ENCODE measurements at regions not wholly inside any gene's neighbourhood (a gene's known extent, or its start where the extent isn't known, plus 50 kb on each side); places are given as distances from the start of the nearest gene placed in this dataset.

GRCh38 chr18:38035193-38035592, 469.6 kb upstream of the CELF4 start:
- Histone ChIP-seq H3K27me3 (no peaks in the 10 kb centered on the region), H3K36me3 (no peaks in the 10 kb centered on the region), H3K4me1 (ENCODE audit: low read depth) (peaks cover 6% of the 10 kb centered on the region), H3K4me3 (no peak overlapping the region), H3K9me3 (ENCODE audit: low read depth) (no peaks in the 10 kb centered on the region), H3K27ac (no peak overlapping the region)
- no peak for TF ChIP-seq CTCF (IDR thresholded peaks at IDR 0.05; ENCODE audit: low read depth, low read length)
- DNase-seq (ENCODE audit: low read depth in 1 of 2, low spot score in 1 of 2): no peak

GRCh38 chr18:38033282-38033681, 467.7 kb upstream of the CELF4 start:
- Histone ChIP-seq H3K4me1 (ENCODE audit: low read depth) (no peaks in the 10 kb centered on the region), H3K36me3 (no peaks in the 10 kb centered on the region), H3K9me3 (ENCODE audit: low read depth) (no peaks in the 10 kb centered on the region), H3K27me3 (no peaks in the 10 kb centered on the region), H3K4me3 (no peak overlapping the region), H3K27ac (no peak overlapping the region)
- DNase-seq (ENCODE audit: low read depth in 1 of 2, low spot score in 1 of 2): no peak
- no peak for TF ChIP-seq CTCF (IDR thresholded peaks at IDR 0.05; ENCODE audit: low read depth, low read length)

- TF ChIP-seq CTCF (IDR thresholded peaks at IDR 0.05; ENCODE audit: low read depth, low read length): no peak
- Histone ChIP-seq H3K36me3 (no peaks in the 10 kb centered on the region), H3K4me3 (no peak overlapping the region), H3K27ac (no peak overlapping the region), H3K27me3 (no peaks in the 10 kb centered on the region), H3K4me1 (ENCODE audit: low read depth) (no peaks in the 10 kb centered on the region), H3K9me3 (ENCODE audit: low read depth) (no peaks in the 10 kb centered on the region)
- DNase-seq (ENCODE audit: low read depth in 1 of 2, low spot score in 1 of 2): no peak
These were observed 466.9 kb upstream of the CELF4 start for GRCh38 chr18:38032516-38032915.

- Histone ChIP-seq H3K9me3 (ENCODE audit: low read depth) (no peaks in the 10 kb centered on the region), H3K4me3 (no peak overlapping the region), H3K27me3 (no peaks in the 10 kb centered on the region), H3K4me1 (ENCODE audit: low read depth) (no peaks in the 10 kb centered on the region), H3K36me3 (no peaks in the 10 kb centered on the region), H3K27ac (no peak overlapping the region)
- no peak for TF ChIP-seq CTCF (IDR thresholded peaks at IDR 0.05; ENCODE audit: low read depth, low read length)
- no peak for DNase-seq (ENCODE audit: low read depth in 1 of 2, low spot score in 1 of 2)
These were observed 463.3 kb upstream of the CELF4 start for GRCh38 chr18:38028946-38029345.

GRCh38 chr18:38025433-38026038, 459.9 kb upstream of the CELF4 start:
- H3K4me3 ChIP-seq: no peak overlapping the region
- H3K9me3 ChIP-seq (ENCODE audit: low read depth): no peaks in the 10 kb centered on the region
- H3K4me1 ChIP-seq (ENCODE audit: low read depth): no peaks in the 10 kb centered on the region
- no peak for TF ChIP-seq CTCF (IDR thresholded peaks at IDR 0.05; ENCODE audit: low read depth, low read length)
- no peak overlapping the region for H3K27ac ChIP-seq
- DNase-seq (ENCODE audit: low read depth in 1 of 2, low spot score in 1 of 2): no peak
- H3K27me3 ChIP-seq: no peaks in the 10 kb centered on the region
- no peaks in the 10 kb centered on the region for H3K36me3 ChIP-seq

GRCh38 chr18:38023871-38024270, 458.3 kb upstream of the CELF4 start:
- no peak for TF ChIP-seq CTCF (IDR thresholded peaks at IDR 0.05; ENCODE audit: low read depth, low read length)
- no peak for DNase-seq (ENCODE audit: low read depth in 1 of 2, low spot score in 1 of 2)
- Histone ChIP-seq H3K27ac (no peak overlapping the region), H3K27me3 (no peaks in the 10 kb centered on the region), H3K4me1 (ENCODE audit: low read depth) (peaks cover 4% of the 10 kb centered on the region), H3K4me3 (no peak overlapping the region), H3K36me3 (no peaks in the 10 kb centered on the region), H3K9me3 (ENCODE audit: low read depth) (no peaks in the 10 kb centered on the region)

Measured in cardiac muscle cell (in vitro differentiated cells and primary cell).